ENCODE measurements at regions not wholly inside any gene's neighbourhood (a gene's known extent, or its start where the extent isn't known, plus 50 kb on each side); places are given as distances from the start of the nearest gene placed in this dataset.

- TF ChIP-seq CBFB (IDR thresholded peaks at IDR 0.05; ENCODE audit: low read depth) (no peak), CHD2 (IDR thresholded peaks at IDR 0.05; ENCODE audit: borderline replicate concordance, low read depth, low read length) (no peak)
These were observed 87.1 kb upstream of the SLITRK3 start for GRCh38 chr3:165283328-165283727.
